ENCODE measurements at regions not wholly inside any gene's neighbourhood (a gene's known extent, or its start where the extent isn't known, plus 50 kb on each side); places are given as distances from the start of the nearest gene placed in this dataset.

GRCh38 chr1:56300836-56301235 lies 278.5 kb downstream of the PLPP3 start:
- 97 to 98% methylated on average over 1 of the region's 1 CpG for WGBS, 2 donors
- H3K36me3 ChIP-seq (ENCODE audit: control insufficient read depth in 4 of 4, insufficient read depth in 4 of 4, low read length in 4 of 4): no peaks in the 10 kb centered on the region
- no peak overlapping the region for H3K27ac ChIP-seq (ENCODE audit: low read depth in 1 of 2, low read length in 1 of 2)
- no peaks in the 10 kb centered on the region for H3K27me3 ChIP-seq (ENCODE audit: control insufficient read depth in 3 of 3, insufficient read depth in 3 of 3, low read length in 2 of 3)
- DNase-seq: no peak
- H3K9ac ChIP-seq (ENCODE audit: insufficient read depth in 1 of 2, low read length in 2 of 2): no peak overlapping the region
- no peak overlapping the region for H3K4me3 ChIP-seq
- peaks cover 0 to 30% (median 0%) of the 10 kb centered on the region in 5 donors for H3K4me1 ChIP-seq (ENCODE audit: control insufficient read depth in 5 of 5, insufficient read depth in 5 of 5, low read length in 5 of 5)
- no peak for ATAC-seq (ENCODE audit: insufficient read depth, low FRiP score)
- no peaks in the 10 kb centered on the region for H3K9me3 ChIP-seq (ENCODE audit: control insufficient read depth in 4 of 4, insufficient read depth in 3 of 4, low read length in 3 of 4)
- no peak for TF ChIP-seq CTCF (IDR thresholded peaks at IDR 0.05; ENCODE audit: control extremely low read depth, extremely low read depth)

- Histone ChIP-seq H3K36me3 (ENCODE audit: control insufficient read depth in 4 of 4, insufficient read depth in 4 of 4, low read length in 4 of 4) (no peaks in the 10 kb centered on the region), H3K27me3 (ENCODE audit: control insufficient read depth in 3 of 3, insufficient read depth in 3 of 3, low read length in 2 of 3) (no peaks in the 10 kb centered on the region), H3K9me3 (ENCODE audit: control insufficient read depth in 4 of 4, insufficient read depth in 3 of 4, low read length in 3 of 4) (no peaks in the 10 kb centered on the region), H3K4me3 (no peak overlapping the region), H3K9ac (ENCODE audit: insufficient read depth in 1 of 2, low read length in 2 of 2) (no peak overlapping the region), H3K4me1 (ENCODE audit: control insufficient read depth in 5 of 5, insufficient read depth in 5 of 5, low read length in 5 of 5) (peaks cover 0 to 19% (median 0%) of the 10 kb centered on the region in 5 donors), H3K27ac (ENCODE audit: low read depth in 1 of 2, low read length in 1 of 2) (no peak overlapping the region)
- ATAC-seq (ENCODE audit: insufficient read depth, low FRiP score) (no peak), DNase-seq (no peak)
- TF ChIP-seq CTCF (IDR thresholded peaks at IDR 0.05; ENCODE audit: control extremely low read depth, extremely low read depth): no peak
- WGBS, 2 donors: 90 to 94% methylated on average over 2 of the region's 2 CpGs
Observed at GRCh38 chr1:56298866-56299265, 280.5 kb downstream of the PLPP3 start.

- H3K9ac ChIP-seq (ENCODE audit: insufficient read depth in 1 of 2, low read length in 2 of 2): no peak overlapping the region
- H3K9me3 ChIP-seq (ENCODE audit: control insufficient read depth in 4 of 4, insufficient read depth in 3 of 4, low read length in 3 of 4): no peaks in the 10 kb centered on the region
- TF ChIP-seq CTCF (IDR thresholded peaks at IDR 0.05; ENCODE audit: control extremely low read depth, extremely low read depth): no peak
- H3K27ac ChIP-seq (ENCODE audit: low read depth in 1 of 2, low read length in 1 of 2): no peak overlapping the region
- DNase-seq (no peak), ATAC-seq (ENCODE audit: insufficient read depth, low FRiP score) (no peak)
- no peaks in the 10 kb centered on the region for H3K27me3 ChIP-seq (ENCODE audit: control insufficient read depth in 3 of 3, insufficient read depth in 3 of 3, low read length in 2 of 3)
- 76 to 97% methylated on average over 2 of the region's 2 CpGs for WGBS, 2 donors
- no peaks in the 10 kb centered on the region for H3K36me3 ChIP-seq (ENCODE audit: control insufficient read depth in 4 of 4, insufficient read depth in 4 of 4, low read length in 4 of 4)
- no peak overlapping the region for H3K4me3 ChIP-seq
- H3K4me1 ChIP-seq (ENCODE audit: control insufficient read depth in 5 of 5, insufficient read depth in 5 of 5, low read length in 5 of 5): peaks cover 0 to 11% (median 0%) of the 10 kb centered on the region in 5 donors
Observed at GRCh38 chr1:56297904-56298303, 281.5 kb downstream of the PLPP3 start.

- no peak overlapping the region for H3K27ac ChIP-seq (ENCODE audit: low read depth in 1 of 2, low read length in 1 of 2)
- H3K27me3 ChIP-seq (ENCODE audit: control insufficient read depth in 3 of 3, insufficient read depth in 3 of 3, low read length in 2 of 3): no peaks in the 10 kb centered on the region
- ATAC-seq (ENCODE audit: insufficient read depth, low FRiP score) (no peak), DNase-seq (no peak)
- H3K9me3 ChIP-seq (ENCODE audit: control insufficient read depth in 4 of 4, insufficient read depth in 3 of 4, low read length in 3 of 4): no peaks in the 10 kb centered on the region
- no peak overlapping the region for H3K9ac ChIP-seq (ENCODE audit: insufficient read depth in 1 of 2, low read length in 2 of 2)
- H3K4me1 ChIP-seq (ENCODE audit: control insufficient read depth in 5 of 5, insufficient read depth in 5 of 5, low read length in 5 of 5): peaks cover 0 to 4% (median 0%) of the 10 kb centered on the region in 5 donors
- no peak for TF ChIP-seq CTCF (IDR thresholded peaks at IDR 0.05; ENCODE audit: control extremely low read depth, extremely low read depth)
- H3K36me3 ChIP-seq (ENCODE audit: control insufficient read depth in 4 of 4, insufficient read depth in 4 of 4, low read length in 4 of 4): no peaks in the 10 kb centered on the region
- WGBS, 2 donors: 84 to 89% methylated on average over 2 of the region's 2 CpGs
- H3K4me3 ChIP-seq: no peak overlapping the region
Observed at GRCh38 chr1:56297208-56297607, 282.2 kb downstream of the PLPP3 start.
